ENCODE measurements at regions not wholly inside any gene's neighbourhood (a gene's known extent, or its start where the extent isn't known, plus 50 kb on each side); places are given as distances from the start of the nearest gene placed in this dataset.

DNA sequence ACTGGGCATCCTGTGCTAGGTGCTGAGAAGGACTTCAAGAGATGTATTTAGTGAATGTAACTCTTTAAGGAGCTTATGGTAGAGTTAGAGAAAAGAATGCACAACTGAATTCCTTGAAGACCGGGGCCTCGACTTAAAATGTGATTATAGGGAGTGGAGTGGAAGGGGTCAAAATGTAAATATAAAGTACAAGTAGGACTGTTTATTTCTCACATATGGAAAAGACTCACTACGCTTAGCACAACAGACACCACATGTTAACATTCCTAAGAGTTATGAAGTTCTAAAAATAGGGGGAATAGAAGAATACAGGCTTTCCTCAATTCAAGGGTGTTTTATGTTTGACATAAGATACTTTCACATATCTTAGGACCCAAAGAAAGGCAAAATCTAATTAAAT, 117.8 kb upstream of the OSMR start (continued):
- TF ChIP-seq, protein P1, sequence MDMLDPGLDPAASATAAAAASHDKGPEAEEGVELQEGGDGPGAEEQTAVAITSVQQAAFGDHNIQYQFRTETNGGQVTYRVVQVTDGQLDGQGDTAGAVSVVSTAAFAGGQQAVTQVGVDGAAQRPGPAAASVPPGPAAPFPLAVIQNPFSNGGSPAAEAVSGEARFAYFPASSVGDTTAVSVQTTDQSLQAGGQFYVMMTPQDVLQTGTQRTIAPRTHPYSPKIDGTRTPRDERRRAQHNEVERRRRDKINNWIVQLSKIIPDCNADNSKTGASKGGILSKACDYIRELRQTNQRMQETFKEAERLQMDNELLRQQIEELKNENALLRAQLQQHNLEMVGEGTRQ (IDR thresholded peaks at IDR 0.05; ENCODE audit: borderline replicate concordance, low read depth, low read length): no peak

GRCh38 chr5:38731461-38731860, 114.4 kb upstream of the OSMR start:
- no peak overlapping the region for H3K4me3 ChIP-seq (ENCODE audit: low read depth in 2 of 2, low read length in 1 of 2)
- no peak overlapping the region for H3K4me2 ChIP-seq
- ChIA-PET POLR2A (no interaction called here), CTCF (interaction anchor here (0.8 kb wide), 1 partner anchor 97 kb away, joined by 3 read pairs; no protein-coding TSS in a partner anchor)
- H3K9ac ChIP-seq: no peak overlapping the region
- no peaks in the 10 kb centered on the region for H3F3A ChIP-seq (replicated peaks; ENCODE audit: insufficient read depth)
- no peaks in the 10 kb centered on the region for H3K79me2 ChIP-seq (ENCODE audit: insufficient read depth)
- TF ChIP-seq SIN3A (IDR thresholded peaks at IDR 0.05; ENCODE audit: borderline replicate concordance, low read depth, low read length) (no peak), TAF1 (IDR thresholded peaks at IDR 0.05; ENCODE audit: borderline replicate concordance, low read depth, low read length) (no peak), FOXM1 (IDR thresholded peaks at IDR 0.05; ENCODE audit: low read depth) (no peak), TCF12 (IDR thresholded peaks at IDR 0.05) (no peak), USF1 (IDR thresholded peaks at IDR 0.05; ENCODE audit: borderline replicate concordance, low read depth) (no peak), GATA2 (CRISPR knock-in tag; IDR thresholded peaks at IDR 0.05) (no peak)
- TF ChIP-seq, protein P2, sequence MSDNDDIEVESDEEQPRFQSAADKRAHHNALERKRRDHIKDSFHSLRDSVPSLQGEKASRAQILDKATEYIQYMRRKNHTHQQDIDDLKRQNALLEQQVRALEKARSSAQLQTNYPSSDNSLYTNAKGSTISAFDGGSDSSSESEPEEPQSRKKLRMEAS (IDR thresholded peaks at IDR 0.05; ENCODE audit: low read depth): no peak
- H2AFZ ChIP-seq (ENCODE audit: low read depth): no peak overlapping the region
- DNase-seq: no peak
- H3K36me3 ChIP-seq (replicated peaks in 1 of 2; ENCODE audit: control insufficient read depth in 1 of 2, insufficient read depth in 2 of 2, low read length in 1 of 2): no peaks in the 10 kb centered on the region
- no peaks in the 10 kb centered on the region for H4K20me1 ChIP-seq (ENCODE audit: insufficient read depth)
- H3K27ac ChIP-seq (ENCODE audit: low read depth in 2 of 2, low read length in 1 of 2): no peak overlapping the region
- WGBS (ENCODE audit: low lambda C conversion rate): 79% methylated on average over 4 of the region's 4 CpGs
- no peaks in the 10 kb centered on the region for H3K9me3 ChIP-seq
- no peaks in the 10 kb centered on the region for H3K9me2 ChIP-seq
- no peaks in the 10 kb centered on the region for H3K4me1 ChIP-seq (ENCODE audit: control insufficient read depth in 1 of 2, insufficient read depth in 2 of 2, low read depth in 1 of 2, low read length in 1 of 2)
- no peaks in the 10 kb centered on the region for H3K27me3 ChIP-seq (ENCODE audit: insufficient read depth)

DNA sequence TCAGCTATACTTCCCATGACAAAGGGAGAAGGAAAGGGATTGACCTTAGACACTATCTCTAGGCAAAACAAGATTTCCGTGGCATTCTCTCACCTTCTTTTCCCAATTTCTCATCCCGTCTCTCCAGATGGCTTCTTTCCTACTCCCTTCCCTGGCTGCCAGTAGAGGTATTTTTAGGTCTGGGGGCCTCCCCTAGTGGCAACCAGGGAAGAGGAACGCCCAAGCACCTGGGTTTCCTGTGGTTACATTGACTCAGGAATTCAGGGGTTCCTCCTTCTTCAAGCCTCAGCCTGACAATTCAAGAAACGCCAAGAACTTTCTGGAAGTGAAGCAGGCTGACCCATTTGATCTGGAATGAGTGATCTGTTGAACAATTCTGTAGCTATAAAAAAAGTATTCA, 111.5 kb upstream of the OSMR start:
- WGBS (ENCODE audit: low lambda C conversion rate): 65% methylated on average over 4 of the region's 4 CpGs

More for the DNA sequence above, 111.5 kb upstream of the OSMR start:
- Histone ChIP-seq H3K9ac (no peak overlapping the region), H3K27me3 (ENCODE audit: insufficient read depth) (no peaks in the 10 kb centered on the region), H3F3A (replicated peaks; ENCODE audit: insufficient read depth) (no peaks in the 10 kb centered on the region), H2AFZ (ENCODE audit: low read depth) (no peak overlapping the region), H3K9me3 (no peaks in the 10 kb centered on the region), H4K20me1 (ENCODE audit: insufficient read depth) (no peaks in the 10 kb centered on the region), H3K4me2 (no peak overlapping the region), H3K79me2 (ENCODE audit: insufficient read depth) (no peaks in the 10 kb centered on the region), H3K27ac (ENCODE audit: low read depth in 2 of 2, low read length in 1 of 2) (no peak overlapping the region), H3K4me1 (ENCODE audit: control insufficient read depth in 1 of 2, insufficient read depth in 2 of 2, low read depth in 1 of 2, low read length in 1 of 2) (no peaks in the 10 kb centered on the region), H3K36me3 (replicated peaks in 1 of 2; ENCODE audit: control insufficient read depth in 1 of 2, insufficient read depth in 2 of 2, low read length in 1 of 2) (no peaks in the 10 kb centered on the region), H3K9me2 (no peaks in the 10 kb centered on the region), H3K4me3 (ENCODE audit: low read depth in 2 of 2, low read length in 1 of 2) (no peak overlapping the region)
- TF ChIP-seq RAD21 (IDR thresholded peaks at IDR 0.05; ENCODE audit: low read length): peak; percentile 38
- no peak for TF ChIP-seq NFIC (IDR thresholded peaks at IDR 0.05; ENCODE audit: borderline replicate concordance)
- no peak for DNase-seq
- POLR2A ChIA-PET: no interaction called here
- CTCF ChIA-PET: interaction anchor here (0.5 to 1.4 kb wide), 4 partner anchors 16 to 314 kb away, joined by 3 to 9 read pairs (median 4); no protein-coding TSS in a partner anchor

Measured in SK-N-SH (cell line).